ENCODE measurements at regions not wholly inside any gene's neighbourhood (a gene's known extent, or its start where the extent isn't known, plus 50 kb on each side); places are given as distances from the start of the nearest gene placed in this dataset.
"Not testable (repeated sequence)": the region's sequence is repeated elsewhere in the genome, so short reads cannot be mapped to it uniquely, and the experiment has no call there.

GRCh38 chr3:6449099-6449498 lies 411.8 kb upstream of the GRM7 start:
- H3K4me3 ChIP-seq: no peak overlapping the region
- no peak overlapping the region for H3K27ac ChIP-seq
- DNase-seq (ENCODE audit: low spot score): no peak
- TF ChIP-seq, protein P1, sequence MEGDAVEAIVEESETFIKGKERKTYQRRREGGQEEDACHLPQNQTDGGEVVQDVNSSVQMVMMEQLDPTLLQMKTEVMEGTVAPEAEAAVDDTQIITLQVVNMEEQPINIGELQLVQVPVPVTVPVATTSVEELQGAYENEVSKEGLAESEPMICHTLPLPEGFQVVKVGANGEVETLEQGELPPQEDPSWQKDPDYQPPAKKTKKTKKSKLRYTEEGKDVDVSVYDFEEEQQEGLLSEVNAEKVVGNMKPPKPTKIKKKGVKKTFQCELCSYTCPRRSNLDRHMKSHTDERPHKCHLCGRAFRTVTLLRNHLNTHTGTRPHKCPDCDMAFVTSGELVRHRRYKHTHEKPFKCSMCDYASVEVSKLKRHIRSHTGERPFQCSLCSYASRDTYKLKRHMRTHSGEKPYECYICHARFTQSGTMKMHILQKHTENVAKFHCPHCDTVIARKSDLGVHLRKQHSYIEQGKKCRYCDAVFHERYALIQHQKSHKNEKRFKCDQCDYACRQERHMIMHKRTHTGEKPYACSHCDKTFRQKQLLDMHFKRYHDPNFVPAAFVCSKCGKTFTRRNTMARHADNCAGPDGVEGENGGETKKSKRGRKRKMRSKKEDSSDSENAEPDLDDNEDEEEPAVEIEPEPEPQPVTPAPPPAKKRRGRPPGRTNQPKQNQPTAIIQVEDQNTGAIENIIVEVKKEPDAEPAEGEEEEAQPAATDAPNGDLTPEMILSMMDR (IDR thresholded peaks at IDR 0.05): no peak

DNA sequence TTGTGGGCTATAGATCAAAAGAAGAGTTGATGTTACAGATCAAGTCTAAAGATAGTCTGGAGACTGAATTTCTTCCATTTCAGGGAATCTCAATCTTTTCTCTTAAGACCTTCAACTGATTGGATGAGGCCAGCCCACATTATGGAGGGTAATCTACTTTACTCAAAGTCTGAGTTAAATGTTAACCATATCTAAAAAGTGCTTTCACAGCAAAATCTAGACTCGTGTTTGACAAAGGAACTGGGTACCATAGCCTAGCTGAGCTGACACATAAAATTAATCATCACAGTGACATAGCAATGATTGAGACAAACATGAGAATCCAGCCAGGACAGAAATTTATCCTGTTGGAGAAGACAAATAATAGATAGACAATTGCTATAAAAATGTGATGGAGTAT lies 407.9 kb upstream of the GRM7 start:
- TF ChIP-seq, protein P1 (IDR thresholded peaks at IDR 0.05): no peak
- Histone ChIP-seq H3K27ac (no peak overlapping the region), H3K4me3 (no peak overlapping the region)
- DNase-seq (ENCODE audit: low spot score): no peak

DNA sequence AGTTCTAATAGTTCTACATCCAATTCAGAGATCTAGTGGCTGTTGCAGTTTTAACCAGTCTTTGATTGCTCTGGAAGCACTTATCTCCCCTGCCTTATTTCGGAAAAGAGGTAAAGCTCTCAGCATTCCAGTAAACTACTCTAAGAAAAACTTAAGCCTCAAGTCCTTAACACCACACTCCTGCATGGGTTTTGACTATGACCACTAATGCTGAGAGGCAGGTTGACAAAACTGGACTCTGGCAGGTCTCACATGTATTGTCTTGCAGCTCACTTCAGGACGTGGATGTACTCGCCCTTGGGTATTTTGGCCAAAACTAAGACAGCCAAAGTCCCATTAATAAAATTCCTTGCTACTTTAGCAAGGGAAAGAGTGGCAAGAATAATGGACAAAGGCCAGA lies 405.9 kb upstream of the GRM7 start:
- H3K4me3 ChIP-seq: no peak overlapping the region
- TF ChIP-seq, protein P1 (IDR thresholded peaks at IDR 0.05): no peak
- DNase-seq (ENCODE audit: low spot score): no peak
- H3K27ac ChIP-seq: no peak overlapping the region

- TF ChIP-seq, protein P1 (IDR thresholded peaks at IDR 0.05): no peak
- no peak for DNase-seq (ENCODE audit: low spot score)
- H3K27ac ChIP-seq: no peak overlapping the region
- H3K4me3 ChIP-seq: no peak overlapping the region
These were observed 393.7 kb upstream of the GRM7 start for GRCh38 chr3:6467186-6467585.

DNA sequence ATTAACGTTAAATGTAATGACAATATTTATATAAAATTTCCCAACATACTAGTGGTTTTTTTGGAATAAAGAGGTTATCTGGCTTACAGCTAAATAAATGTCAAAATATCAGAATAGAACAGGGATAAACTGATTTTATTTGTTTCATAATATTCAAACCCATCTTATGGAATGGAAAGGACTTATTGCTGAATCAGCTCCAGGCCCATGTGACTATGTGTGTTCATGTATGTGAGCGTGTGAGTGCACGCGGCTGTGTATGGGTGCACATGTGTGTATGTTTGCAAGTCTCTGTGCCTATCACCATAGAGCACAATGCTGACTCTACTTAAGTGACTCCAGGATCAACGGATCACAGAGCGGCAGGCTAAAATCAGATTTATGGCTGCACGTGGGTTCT lies 392.3 kb upstream of the GRM7 start:
- Histone ChIP-seq H3K27ac (no peak overlapping the region), H3K4me3 (no peak overlapping the region)
- no peak for DNase-seq (ENCODE audit: low spot score)
- TF ChIP-seq, protein P1 (IDR thresholded peaks at IDR 0.05): no peak

DNA sequence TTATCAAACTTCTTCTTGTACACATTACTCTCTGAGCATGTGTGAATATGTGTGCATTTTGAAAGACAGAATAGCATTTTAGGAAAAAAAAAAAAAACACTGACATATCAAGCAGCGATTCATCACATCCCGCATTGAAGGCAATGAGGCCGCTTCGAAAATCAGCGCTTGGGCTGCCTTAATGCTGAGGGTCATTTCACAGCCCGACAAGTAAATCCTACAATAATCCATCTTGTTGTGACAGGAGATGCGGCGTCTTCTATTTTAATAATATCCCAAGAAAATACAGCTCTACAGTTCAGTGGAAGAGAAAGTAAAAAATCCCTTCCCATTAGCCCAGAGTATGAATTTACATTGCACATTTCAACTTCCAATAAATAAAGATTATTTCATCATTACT lies 389.2 kb upstream of the GRM7 start:
- no peak for DNase-seq (ENCODE audit: low spot score)
- Histone ChIP-seq H3K27ac (no peak overlapping the region), H3K4me3 (no peak overlapping the region)
- TF ChIP-seq, protein P1 (IDR thresholded peaks at IDR 0.05): no peak

DNA sequence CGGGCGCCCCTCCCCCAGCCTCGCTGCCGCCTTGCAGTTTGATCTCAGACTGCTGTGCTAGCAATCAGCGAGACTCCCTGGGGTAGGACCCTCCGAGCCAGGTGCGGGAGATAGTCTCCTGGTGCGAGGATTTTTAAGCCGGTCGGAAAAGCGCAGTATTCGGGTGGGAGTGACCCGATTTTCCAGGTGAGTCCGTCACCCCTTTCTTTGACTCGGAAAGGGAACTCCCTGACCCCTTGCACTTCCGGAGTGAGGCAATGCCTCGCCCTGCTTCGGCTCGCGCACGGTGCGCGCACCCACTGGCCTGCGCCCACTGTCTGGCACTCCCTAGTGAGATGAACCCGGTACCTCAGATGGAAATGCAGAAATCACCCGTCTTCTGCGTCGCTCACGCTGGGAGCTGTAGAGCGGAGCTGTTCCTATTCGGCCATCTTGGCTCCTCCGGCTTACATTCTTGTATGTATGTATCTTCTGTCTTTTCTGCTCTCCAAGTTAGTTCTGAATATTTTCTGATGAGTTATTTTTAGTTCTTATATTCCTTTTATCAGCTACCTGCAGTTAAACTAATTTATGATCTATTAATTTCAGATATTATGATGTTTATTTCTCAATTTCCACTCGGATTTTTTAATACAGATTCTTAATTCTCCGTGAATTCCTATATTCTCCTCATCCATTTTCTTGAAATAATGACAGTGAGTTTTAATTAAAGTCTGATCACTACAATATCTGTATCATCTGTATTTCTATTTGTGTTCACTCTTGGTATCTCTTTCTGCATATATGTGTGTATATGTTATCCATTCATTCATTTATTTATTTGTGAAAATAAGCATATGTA lies 370.2 kb upstream of the GRM7 start:
- not testable (repeated sequence) for H3K27ac ChIP-seq; H3K4me3 ChIP-seq; DNase-seq (ENCODE audit: low spot score)

Measured in coronary artery (tissue), 2 donors.